Smooth muscle cell (in vitro differentiated cells): ENCODE measurements at regions not wholly inside any gene's neighbourhood (a gene's known extent, or its start where the extent isn't known, plus 50 kb on each side); places are given as distances from the start of the nearest gene placed in this dataset.

Source experiments
- DNase-seq: peaks from one replicate; lab custom pipeline; 2025; ENCODE audit not compliant: unreplicated experiment; lab: John Stamatoyannopoulos, UW
- H2AFZ ChIP-seq: fragments of 200-600 bp; sonication (generic); 2 replicates; pipeline ENCODE4 v1.6.0; 2016; ENCODE audit warnings: antibody characterized with exemption, low read depth, mild to moderate bottlenecking
- H3F3A ChIP-seq: fragments of 200-600 bp; sonication (generic); 2 replicates; pipeline ENCODE4 v1.6.0; 2017; ENCODE audit warnings: antibody characterized with exemption, low read depth
- H3K27ac ChIP-seq: fragments of 200-600 bp; sonication (generic); 2 replicates; pipeline ENCODE4 v1.5.1; 2016; ENCODE audit warnings: low read depth, mild to moderate bottlenecking
- H3K27me3 ChIP-seq: fragments of 200-600 bp; sonication (generic); 2 replicates; pipeline ENCODE4 v1.6.1; 2016; ENCODE audit warnings: low read depth, mild to moderate bottlenecking
- H3K36me3 ChIP-seq: fragments of 200-600 bp; sonication (generic); 2 replicates; pipeline ENCODE4 v1.5.1; 2016; ENCODE audit warnings: low read depth
- H3K4me1 ChIP-seq: fragments of 200-600 bp; sonication (generic); 2 replicates; pipeline ENCODE4 v1.5.1; 2016; ENCODE audit warnings: low read depth
- H3K4me2 ChIP-seq: fragments of 200-600 bp; sonication (generic); 2 replicates; pipeline ENCODE4 v1.6.0; 2016; ENCODE audit warnings: mild to moderate bottlenecking
- H3K4me3 ChIP-seq: fragments of 200-600 bp; sonication (generic); 2 replicates; pipeline ENCODE4 v1.5.1; 2016; ENCODE audit warnings: mild to moderate bottlenecking
- H3K79me2 ChIP-seq: fragments of 200-600 bp; sonication (generic); 2 replicates; pipeline ENCODE4 v1.6.0; 2016; ENCODE audit warnings: low read depth, mild to moderate bottlenecking
- H3K9ac ChIP-seq: fragments of 200-600 bp; sonication (generic); 2 replicates; pipeline ENCODE4 v1.6.0; 2016; ENCODE audit warnings: low read depth
- H3K9me3 ChIP-seq: fragments of 200-600 bp; sonication (generic); replicated peaks from 2 replicates; pipeline ENCODE4 v1.5.1; 2016; ENCODE audit warnings: low read depth
- H4K20me1 ChIP-seq: fragments of 200-600 bp; sonication (generic); 2 replicates; pipeline ENCODE4 v1.6.0; 2016; ENCODE audit warnings: low read depth
- CTCF ChIP-seq: fragments of 200-600 bp; sonication (generic); IDR thresholded peaks from 2 replicates; pipeline ENCODE4 v1.5.1; 2017; ENCODE audit warnings: borderline replicate concordance, mild to moderate bottlenecking, antibody characterized with exemption; ENCODE audit not compliant: insufficient read depth, poor library complexity, severe bottlenecking
- WGBS: methylation state at CpG from one replicate; pipeline ENCODE4 v1.1.7; 2016; ENCODE audit warnings: low lambda C conversion rate; 5-methylcytosine and 5-hydroxymethylcytosine counted together

- DNase-seq = no peak
Measured at GRCh38 chr9:16267281-16268066, 603.0 kb downstream of the BNC2 start.

DNA sequence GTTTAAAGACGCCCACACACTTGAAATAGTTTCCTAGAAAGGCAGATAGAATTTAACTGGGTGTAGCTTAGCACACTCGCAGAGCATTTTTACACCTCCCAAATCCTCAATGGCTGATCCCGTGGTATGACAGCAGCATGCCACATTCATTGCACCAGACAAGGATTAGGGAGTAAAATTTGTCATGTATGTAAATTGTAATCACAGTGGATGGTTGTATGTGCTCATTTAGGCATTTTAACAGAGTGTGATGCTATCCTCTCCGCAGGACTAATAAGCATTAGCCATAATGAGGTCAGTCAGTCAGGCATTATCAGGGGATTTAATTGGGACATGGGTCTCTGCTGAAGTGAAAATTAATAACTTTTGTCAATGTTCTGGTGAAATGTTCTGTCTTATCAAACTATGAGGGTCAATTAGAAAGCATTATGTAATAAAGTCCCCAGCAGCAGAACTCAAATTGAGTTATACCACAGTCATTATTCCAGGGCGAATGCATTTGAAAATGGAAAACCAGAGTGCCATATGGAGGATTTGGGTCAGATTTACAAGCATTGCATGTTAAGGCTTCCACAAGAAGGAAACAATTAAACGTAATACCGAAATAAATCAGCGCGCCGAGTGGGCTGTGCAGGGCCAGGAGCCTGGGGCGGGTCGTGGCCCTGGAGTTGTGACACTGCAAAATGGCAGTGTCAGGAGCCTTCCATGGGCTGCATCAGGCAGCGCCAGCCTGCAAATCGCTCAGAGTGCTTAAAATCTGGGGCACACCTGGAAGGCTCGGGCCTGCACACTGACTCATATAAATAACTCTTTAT, 602.2 kb downstream of the BNC2 start:
- Histone ChIP-seq H3K9me3 (no peaks in the 10 kb centered on the region), H3F3A (no peaks in the 10 kb centered on the region), H3K27me3 (no peaks in the 10 kb centered on the region), H3K4me2 (peak overlapping the region; percentile 78), H3K36me3 (no peaks in the 10 kb centered on the region), H4K20me1 (no peaks in the 10 kb centered on the region), H3K27ac (no peak overlapping the region), H3K79me2 (no peaks in the 10 kb centered on the region), H2AFZ (no peak overlapping the region), H3K4me1 (peaks cover 5% of the 10 kb centered on the region), H3K4me3 (peak overlapping the region; percentile 41), H3K9ac (no peak overlapping the region)
- no peak for TF ChIP-seq CTCF
- WGBS = 34% methylated on average over 15 of the region's 15 CpGs
- DNase-seq = no peak

More at GRCh38 chr9:16267281-16268066, 603.0 kb downstream of the BNC2 start:
- Histone ChIP-seq H3K9ac (no peak overlapping the region), H3K27ac (no peak overlapping the region), H3K4me2 (peak overlapping the region; percentile 78), H3K27me3 (no peaks in the 10 kb centered on the region), H3K4me1 (peaks cover 5% of the 10 kb centered on the region), H3K79me2 (no peaks in the 10 kb centered on the region), H2AFZ (peak overlapping the region; percentile 15), H3K36me3 (no peaks in the 10 kb centered on the region), H4K20me1 (no peaks in the 10 kb centered on the region), H3K9me3 (no peaks in the 10 kb centered on the region), H3K4me3 (peak overlapping the region; percentile 41), H3F3A (peaks cover 1% of the 10 kb centered on the region)
- TF ChIP-seq CTCF = no peak
- 44% methylated on average over 10 of the region's 10 CpGs for WGBS

- Histone ChIP-seq H3K4me3 (no peak overlapping the region), H3K9me3 (no peaks in the 10 kb centered on the region), H3K4me2 (no peak overlapping the region), H3K27ac (no peak overlapping the region), H3K36me3 (no peaks in the 10 kb centered on the region), H3K9ac (no peak overlapping the region), H2AFZ (no peak overlapping the region), H3F3A (no peaks in the 10 kb centered on the region), H3K79me2 (no peaks in the 10 kb centered on the region), H3K27me3 (no peaks in the 10 kb centered on the region), H4K20me1 (no peaks in the 10 kb centered on the region), H3K4me1 (peaks cover 5% of the 10 kb centered on the region)
- DNase-seq = no peak
- whole genome bisulfite sequencing = 88% methylated on average over 9 of the region's 9 CpGs
- TF ChIP-seq CTCF = no peak
Measured at GRCh38 chr9:16271967-16272366, 598.5 kb downstream of the BNC2 start.
